Peyer's patch (tissue), 4 donors: ENCODE measurements at regions not wholly inside any gene's neighbourhood (a gene's known extent, or its start where the extent isn't known, plus 50 kb on each side); places are given as distances from the start of the nearest gene placed in this dataset.

Experiments used
- DNase-seq, 3 donors: peaks; one replicate each; pipeline ENCODE4 v3.0.0-alpha.2; 2017 to 2019
- H3K27ac ChIP-seq, 4 donors: fragments of 200-600 bp; sonication (generic); one replicate each; pipeline ENCODE4 v1.5.1; 2016 to 2019
- H3K27me3 ChIP-seq, 2 donors: fragments of 200-600 bp; sonication (generic); one replicate each; pipeline ENCODE4 v1.5.1; 2019
- H3K36me3 ChIP-seq, 3 donors: fragments of 200-600 bp; sonication (generic); one replicate each; pipeline ENCODE4 v1.5.1; 2016 to 2019
- H3K4me1 ChIP-seq, 4 donors: fragments of 200-600 bp; sonication (generic); one replicate each; pipeline ENCODE4 v1.5.1; 2016 to 2019
- H3K4me3 ChIP-seq, 4 donors: fragments of 200-600 bp; sonication (generic); 1 replicate in 3 of 4; 2 replicates in 1 of 4; pipeline ENCODE4 v1.5.1; 2016 to 2019; ENCODE audit warnings: mild to moderate bottlenecking in 1 of 4
- H3K9me3 ChIP-seq, 4 donors: fragments of 200-600 bp; sonication (generic); one replicate each; pipeline ENCODE4 v1.5.1; 2016 to 2019; ENCODE audit warnings: mild to moderate bottlenecking in 1 of 4
- CTCF ChIP-seq, 6 experiments: fragments of 450-650 bp in 4 of 6; fragments of 200-600 bp in 2 of 6; sonication (generic) in 1 of 6; IDR thresholded peaks; one replicate each; pipeline ENCODE4 v1.5.1; 2017 to 2019; ENCODE audit warnings: antibody characterized with exemption in 6 of 6, mild to moderate bottlenecking in 3 of 6, moderate library complexity in 1 of 6
- POLR2A ChIP-seq, 2 donors: fragments of 450-650 bp; IDR thresholded peaks; one replicate each; pipeline ENCODE4 v1.5.1; 2017; ENCODE audit warnings: antibody characterized with exemption in 2 of 2, mild to moderate bottlenecking in 2 of 2, moderate library complexity in 2 of 2

- TF ChIP-seq POLR2A (IDR thresholded peaks at IDR 0.05) (no peak), CTCF (IDR thresholded peaks at IDR 0.05) (no peak)
- Histone ChIP-seq H3K4me3 (no peak overlapping the region), H3K36me3 (no peaks in the 10 kb centered on the region), H3K27ac (no peak overlapping the region), H3K4me1 (no peaks in the 10 kb centered on the region), H3K27me3 (no peaks in the 10 kb centered on the region), H3K9me3 (no peaks in the 10 kb centered on the region)
- no peak for DNase-seq
Observed at GRCh38 chr6:133682506-133683307, 206.2 kb upstream of the TCF21 start.

- no peaks in the 10 kb centered on the region for H3K27me3 ChIP-seq
- H3K4me1 ChIP-seq = no peaks in the 10 kb centered on the region
- H3K9me3 ChIP-seq = no peaks in the 10 kb centered on the region
- no peak overlapping the region for H3K4me3 ChIP-seq
- H3K36me3 ChIP-seq = no peaks in the 10 kb centered on the region
- DNase-seq = no peak
- H3K27ac ChIP-seq = no peak overlapping the region
- no peak for TF ChIP-seq POLR2A (IDR thresholded peaks at IDR 0.05)
- TF ChIP-seq CTCF (IDR thresholded peaks at IDR 0.05) = no peak
Observed at GRCh38 chr6:133683308-133683580, 205.7 kb upstream of the TCF21 start.

GRCh38 chr6:133683606-133684005, 205.3 kb upstream of the TCF21 start:
- no peak for TF ChIP-seq POLR2A (IDR thresholded peaks at IDR 0.05)
- no peak for TF ChIP-seq CTCF (IDR thresholded peaks at IDR 0.05)
- no peaks in the 10 kb centered on the region for H3K36me3 ChIP-seq
- no peak for DNase-seq
- no peaks in the 10 kb centered on the region for H3K4me1 ChIP-seq
- no peak overlapping the region for H3K4me3 ChIP-seq
- no peaks in the 10 kb centered on the region for H3K9me3 ChIP-seq
- no peaks in the 10 kb centered on the region for H3K27me3 ChIP-seq
- H3K27ac ChIP-seq = no peak overlapping the region

GRCh38 chr6:133688705-133689492, 200.0 kb upstream of the TCF21 start:
- Histone ChIP-seq H3K9me3 (no peaks in the 10 kb centered on the region), H3K4me1 (no peaks in the 10 kb centered on the region), H3K36me3 (no peaks in the 10 kb centered on the region), H3K4me3 (no peak overlapping the region), H3K27me3 (no peaks in the 10 kb centered on the region), H3K27ac (no peak overlapping the region)
- DNase-seq = no peak
- TF ChIP-seq POLR2A (IDR thresholded peaks at IDR 0.05) (no peak), CTCF (IDR thresholded peaks at IDR 0.05) (no peak)

- no peak for DNase-seq
- H3K27me3 ChIP-seq = no peaks in the 10 kb centered on the region
Observed at GRCh38 chr6:133689863-133690262, 199.1 kb upstream of the TCF21 start.

More at GRCh38 chr6:133689863-133690262, 199.1 kb upstream of the TCF21 start:
- no peaks in the 10 kb centered on the region for H3K4me1 ChIP-seq
- no peak for TF ChIP-seq POLR2A (IDR thresholded peaks at IDR 0.05)
- TF ChIP-seq CTCF (IDR thresholded peaks at IDR 0.05) = no peak
- H3K27ac ChIP-seq = no peak overlapping the region
- no peak overlapping the region for H3K4me3 ChIP-seq
- no peaks in the 10 kb centered on the region for H3K9me3 ChIP-seq
- no peaks in the 10 kb centered on the region for H3K36me3 ChIP-seq
